ENCODE measurements at regions not wholly inside any gene's neighbourhood (a gene's known extent, or its start where the extent isn't known, plus 50 kb on each side); places are given as distances from the start of the nearest gene placed in this dataset.

- no peak for DNase-seq (ENCODE audit: insufficient read length, low spot score)
- TF ChIP-seq SPI1 (IDR thresholded peaks at IDR 0.05; ENCODE audit: low read depth, low read length) (no peak), POLR2A (IDR thresholded peaks at IDR 0.05; ENCODE audit: low read depth, low read length) (no peak), POU2F2 (IDR thresholded peaks at IDR 0.05; ENCODE audit: low read depth, low read length) (no peak), POLR2AphosphoS5 (IDR thresholded peaks at IDR 0.05; ENCODE audit: low read depth, low read length) (no peak), TAF1 (IDR thresholded peaks at IDR 0.05; ENCODE audit: low read depth, low read length) (no peak), PAX5 (IDR thresholded peaks at IDR 0.05; ENCODE audit: insufficient read depth, low read length, severe bottlenecking) (no peak)
- no peak for FAIRE-seq
Observed at GRCh38 chr11:111104185-111104584, 141.3 kb upstream of the POU2AF2 start.

- DNase-seq (ENCODE audit: insufficient read length, low spot score) (no peak), FAIRE-seq (no peak)
- TF ChIP-seq PAX5 (IDR thresholded peaks at IDR 0.05; ENCODE audit: insufficient read depth, low read length, severe bottlenecking) (no peak), SPI1 (IDR thresholded peaks at IDR 0.05; ENCODE audit: low read depth, low read length) (no peak), TAF1 (IDR thresholded peaks at IDR 0.05; ENCODE audit: low read depth, low read length) (no peak), POU2F2 (IDR thresholded peaks at IDR 0.05; ENCODE audit: low read depth, low read length) (no peak), POLR2A (IDR thresholded peaks at IDR 0.05; ENCODE audit: low read depth, low read length) (no peak), POLR2AphosphoS5 (IDR thresholded peaks at IDR 0.05; ENCODE audit: low read depth, low read length) (no peak)
Observed at GRCh38 chr11:111101881-111102280, 143.6 kb upstream of the POU2AF2 start.

- TF ChIP-seq POLR2A (IDR thresholded peaks at IDR 0.05; ENCODE audit: low read depth, low read length) (no peak), POLR2AphosphoS5 (IDR thresholded peaks at IDR 0.05; ENCODE audit: low read depth, low read length) (no peak), SPI1 (IDR thresholded peaks at IDR 0.05; ENCODE audit: low read depth, low read length) (no peak), TAF1 (IDR thresholded peaks at IDR 0.05; ENCODE audit: low read depth, low read length) (no peak), POU2F2 (IDR thresholded peaks at IDR 0.05; ENCODE audit: low read depth, low read length) (no peak), PAX5 (IDR thresholded peaks at IDR 0.05; ENCODE audit: insufficient read depth, low read length, severe bottlenecking) (no peak)
- FAIRE-seq (no peak), DNase-seq (ENCODE audit: insufficient read length, low spot score) (no peak)
Observed at GRCh38 chr11:111099028-111099713, 146.4 kb upstream of the POU2AF2 start.

GRCh38 chr11:111098091-111098490 is 147.4 kb upstream of the POU2AF2 start:
- FAIRE-seq, result no peak
- TF ChIP-seq POLR2AphosphoS5 (IDR thresholded peaks at IDR 0.05; ENCODE audit: low read depth, low read length) (no peak), TAF1 (IDR thresholded peaks at IDR 0.05; ENCODE audit: low read depth, low read length) (no peak), SPI1 (IDR thresholded peaks at IDR 0.05; ENCODE audit: low read depth, low read length) (no peak), POU2F2 (IDR thresholded peaks at IDR 0.05; ENCODE audit: low read depth, low read length) (no peak), PAX5 (IDR thresholded peaks at IDR 0.05; ENCODE audit: insufficient read depth, low read length, severe bottlenecking) (no peak), POLR2A (IDR thresholded peaks at IDR 0.05; ENCODE audit: low read depth, low read length) (no peak)
- DNase-seq (ENCODE audit: insufficient read length, low spot score), result no peak

- TF ChIP-seq PAX5 (IDR thresholded peaks at IDR 0.05; ENCODE audit: insufficient read depth, low read length, severe bottlenecking) (no peak), SPI1 (IDR thresholded peaks at IDR 0.05; ENCODE audit: low read depth, low read length) (no peak), POLR2A (IDR thresholded peaks at IDR 0.05; ENCODE audit: low read depth, low read length) (no peak), TAF1 (IDR thresholded peaks at IDR 0.05; ENCODE audit: low read depth, low read length) (no peak), POU2F2 (IDR thresholded peaks at IDR 0.05; ENCODE audit: low read depth, low read length) (no peak), POLR2AphosphoS5 (IDR thresholded peaks at IDR 0.05; ENCODE audit: low read depth, low read length) (no peak)
- DNase-seq (ENCODE audit: insufficient read length, low spot score) (no peak), FAIRE-seq (no peak)
Observed at GRCh38 chr11:111097191-111097590, 148.3 kb upstream of the POU2AF2 start.

DNA sequence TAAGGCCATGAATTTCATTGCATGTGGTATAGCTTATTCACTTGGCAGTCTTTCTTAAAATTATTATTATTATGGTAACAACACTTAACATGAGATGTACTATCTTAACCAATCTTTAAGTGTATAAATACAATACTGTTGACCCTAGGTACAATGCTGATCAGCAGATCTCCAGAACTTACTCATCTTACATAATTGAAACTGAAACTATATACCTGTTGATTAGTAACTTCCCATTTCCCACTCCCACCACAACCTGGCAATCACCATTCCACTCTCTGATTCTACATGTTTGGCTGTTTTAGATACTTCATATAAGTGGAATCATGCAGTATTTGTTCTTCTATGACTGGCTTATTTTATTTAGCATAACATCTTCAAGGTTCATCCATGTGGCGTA is 150.2 kb upstream of the POU2AF2 start:
- no peak for TF ChIP-seq POLR2AphosphoS5 (IDR thresholded peaks at IDR 0.05; ENCODE audit: low read depth, low read length)
- TF ChIP-seq SPI1 (IDR thresholded peaks at IDR 0.05; ENCODE audit: low read depth, low read length), result no peak
- TF ChIP-seq POLR2A (IDR thresholded peaks at IDR 0.05; ENCODE audit: low read depth, low read length), result no peak
- no peak for TF ChIP-seq TAF1 (IDR thresholded peaks at IDR 0.05; ENCODE audit: low read depth, low read length)
- TF ChIP-seq POU2F2 (IDR thresholded peaks at IDR 0.05; ENCODE audit: low read depth, low read length), result no peak
- TF ChIP-seq PAX5 (IDR thresholded peaks at IDR 0.05; ENCODE audit: insufficient read depth, low read length, severe bottlenecking), result no peak
- no peak for DNase-seq (ENCODE audit: insufficient read length, low spot score)
- no peak for FAIRE-seq

- FAIRE-seq, result no peak
- no peak for TF ChIP-seq POLR2A (IDR thresholded peaks at IDR 0.05; ENCODE audit: low read depth, low read length)
- TF ChIP-seq TAF1 (IDR thresholded peaks at IDR 0.05; ENCODE audit: low read depth, low read length), result no peak
- TF ChIP-seq POU2F2 (IDR thresholded peaks at IDR 0.05; ENCODE audit: low read depth, low read length), result no peak
- TF ChIP-seq POLR2AphosphoS5 (IDR thresholded peaks at IDR 0.05; ENCODE audit: low read depth, low read length), result no peak
- TF ChIP-seq PAX5 (IDR thresholded peaks at IDR 0.05; ENCODE audit: insufficient read depth, low read length, severe bottlenecking), result no peak
- TF ChIP-seq SPI1 (IDR thresholded peaks at IDR 0.05; ENCODE audit: low read depth, low read length), result peak; percentile 97
Observed at GRCh38 chr11:111093061-111093460, 152.5 kb upstream of the POU2AF2 start.

DNA sequence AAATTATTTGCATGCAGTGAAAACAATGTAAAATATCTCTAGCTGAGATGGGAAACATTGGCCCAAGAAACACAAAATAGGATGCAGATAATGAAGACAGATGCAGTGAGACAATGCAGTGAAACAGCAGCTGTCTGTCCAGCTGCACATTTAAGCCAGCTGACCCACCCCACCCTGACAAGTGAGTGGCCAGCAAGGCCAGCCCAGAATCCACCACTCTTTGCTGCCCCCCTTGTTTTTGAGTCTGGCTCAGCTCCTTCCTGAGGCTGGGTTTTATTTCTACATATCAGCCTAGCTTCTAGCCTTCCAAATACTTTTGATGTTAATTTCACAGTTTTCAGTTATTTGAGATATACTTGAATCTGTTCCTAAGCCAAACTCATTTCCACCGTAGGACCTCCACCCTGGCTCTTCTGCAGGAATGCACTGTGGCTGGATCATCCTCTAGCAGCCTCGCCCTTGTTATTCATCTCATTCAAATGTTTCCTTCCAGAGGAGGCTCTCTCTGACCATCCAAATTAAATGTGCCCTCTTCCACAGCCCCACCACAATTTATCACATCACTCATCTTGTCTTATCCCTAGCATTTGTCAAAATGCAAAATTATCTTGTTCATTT is 154.1 kb upstream of the POU2AF2 start:
- no peak for FAIRE-seq
- TF ChIP-seq POLR2AphosphoS5 (IDR thresholded peaks at IDR 0.05; ENCODE audit: low read depth, low read length) (no peak), POU2F2 (IDR thresholded peaks at IDR 0.05; ENCODE audit: low read depth, low read length) (no peak), POLR2A (IDR thresholded peaks at IDR 0.05; ENCODE audit: low read depth, low read length) (no peak), SPI1 (IDR thresholded peaks at IDR 0.05; ENCODE audit: low read depth, low read length) (no peak), TAF1 (IDR thresholded peaks at IDR 0.05; ENCODE audit: low read depth, low read length) (no peak)
- no peak for DNase-seq (ENCODE audit: insufficient read length, low spot score)

More at GRCh38 chr11:111093061-111093460, 152.5 kb upstream of the POU2AF2 start:
- no peak for DNase-seq (ENCODE audit: insufficient read length, low spot score)

GRCh38 chr11:111089759-111090158 is 155.8 kb upstream of the POU2AF2 start:
- TF ChIP-seq PAX5 (IDR thresholded peaks at IDR 0.05; ENCODE audit: insufficient read depth, low read length, severe bottlenecking), result no peak
- peak; percentile 26; the same call in 1 of the 2 replicates for TF ChIP-seq SPI1 (IDR thresholded peaks at IDR 0.05; ENCODE audit: low read depth, low read length)
- DNase-seq (ENCODE audit: insufficient read length, low spot score) (no peak), FAIRE-seq (no peak)

All from GM12891 (cell line).